Middle frontal gyrus (tissue), 1 donor: ENCODE measurements at regions not wholly inside any gene's neighbourhood (a gene's known extent, or its start where the extent isn't known, plus 50 kb on each side); places are given as distances from the start of the nearest gene placed in this dataset.
"Not testable (repeated sequence)": the region's sequence is repeated elsewhere in the genome, so short reads cannot be mapped to it uniquely, and the experiment has no call there.

Experiments
- DNase-seq: peaks from one replicate; pipeline ENCODE4 v3.0.0-alpha.2; 2015; ENCODE audit warnings: low spot score; ENCODE audit errors: extremely low spot score

- no peak for DNase-seq
Observed at GRCh38 chr2:113341191-113341869, 62.6 kb upstream of the PAX8 start.

DNA sequence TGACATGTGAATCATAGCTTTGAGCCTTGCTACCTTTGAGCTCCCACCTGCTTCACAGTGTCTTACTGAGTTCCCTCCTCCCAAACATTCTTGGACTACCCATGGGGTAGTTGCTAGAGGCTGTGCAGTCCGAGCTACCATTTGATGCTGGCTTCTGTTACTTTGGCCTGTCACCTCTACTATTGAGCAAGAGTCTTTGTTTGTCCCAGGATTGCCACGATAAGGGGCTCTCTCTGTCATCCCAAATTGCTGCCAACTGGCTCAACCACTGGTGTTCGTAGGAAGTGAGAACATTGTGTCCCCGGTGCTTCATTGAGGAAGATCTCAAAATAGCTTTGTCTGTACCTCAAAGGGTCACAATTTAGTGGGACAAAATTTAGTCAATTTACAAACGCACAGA, 59.1 kb upstream of the PAX8 start:
- DNase-seq = no peak

DNA sequence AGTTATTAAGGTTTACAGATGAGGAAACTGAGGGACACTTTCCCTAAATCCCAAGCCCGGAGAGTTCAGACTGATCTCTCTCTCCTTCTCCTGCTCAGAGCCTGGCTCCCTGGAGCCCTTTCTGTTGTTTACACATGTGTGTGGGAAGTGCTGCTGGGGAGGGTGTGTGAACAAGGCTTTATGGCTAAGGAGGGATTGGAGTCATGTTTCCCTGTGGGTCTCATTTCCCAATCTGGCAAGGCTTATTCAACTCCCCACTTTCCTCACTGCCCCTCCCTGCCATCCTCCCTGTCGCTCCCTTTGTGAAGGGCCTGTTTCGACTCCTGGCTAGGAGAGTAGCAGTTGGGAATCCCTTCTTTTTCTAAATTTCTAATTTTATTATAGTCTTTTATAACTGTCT, 57.3 kb upstream of the PAX8 start:
- not testable (repeated sequence) for DNase-seq

DNA sequence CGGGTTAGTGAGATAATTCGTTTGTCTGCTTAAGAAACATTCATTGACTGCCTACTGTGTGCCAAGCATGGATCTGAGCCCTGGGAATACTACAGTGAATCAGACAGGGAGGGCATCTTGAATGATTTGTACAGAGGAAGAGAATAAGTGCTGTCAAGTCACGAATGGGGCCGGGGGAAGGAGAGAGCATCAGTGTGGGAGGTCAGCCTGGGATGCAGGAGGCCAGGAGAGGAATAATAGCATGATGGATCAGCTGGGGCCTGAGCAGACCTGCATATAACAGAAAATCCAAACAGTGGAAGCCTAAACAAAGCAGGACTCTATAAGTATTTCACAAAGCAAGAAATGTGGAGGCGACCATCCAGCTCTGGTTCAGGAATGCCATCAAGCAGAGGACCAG, 55.4 kb upstream of the PAX8 start:
- no peak for DNase-seq

DNA sequence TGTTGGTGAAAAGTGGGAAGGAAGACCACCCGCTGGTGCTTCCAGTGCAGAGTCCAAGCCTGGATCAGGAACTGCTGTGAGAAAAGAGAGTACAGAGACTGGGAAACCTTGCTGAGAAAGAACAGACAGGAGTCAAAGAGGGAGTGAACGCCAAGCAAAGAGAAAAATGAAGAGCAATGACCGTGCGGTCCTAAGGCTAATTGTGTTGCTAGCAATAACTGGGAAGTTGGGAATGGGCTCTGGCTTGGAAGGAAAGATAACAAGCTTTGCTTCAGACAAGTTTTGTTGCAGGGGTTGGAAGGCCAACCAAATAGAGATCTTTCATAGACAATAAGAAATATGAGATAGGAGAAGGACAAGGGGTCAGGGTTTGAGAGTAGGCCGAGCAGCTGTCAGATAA, 55.0 kb upstream of the PAX8 start:
- DNase-seq = not testable (repeated sequence)

GRCh38 chr2:113330060-113330767, 51.5 kb upstream of the PAX8 start:
- not testable (repeated sequence) for DNase-seq

DNA sequence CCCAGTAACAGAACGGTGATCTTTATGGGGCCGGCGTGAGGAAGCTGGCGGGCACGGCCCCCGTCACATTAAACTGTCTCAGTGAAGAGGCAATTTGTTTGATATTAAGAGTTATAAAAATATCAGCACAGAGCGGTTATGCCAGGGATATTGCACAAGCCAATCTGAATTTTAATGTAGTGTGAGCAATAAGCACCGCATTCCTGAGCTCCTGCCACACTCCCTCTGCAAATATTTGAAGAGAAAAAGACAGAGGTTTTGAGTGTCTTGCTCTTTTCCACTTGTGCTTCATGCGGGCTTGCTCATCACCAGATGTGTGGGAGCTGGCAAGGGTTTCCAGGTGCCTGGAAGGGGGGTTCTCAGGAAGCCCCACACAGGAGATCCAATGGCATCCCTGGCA, 50.3 kb upstream of the PAX8 start:
- DNase-seq = not testable (repeated sequence)

DNA sequence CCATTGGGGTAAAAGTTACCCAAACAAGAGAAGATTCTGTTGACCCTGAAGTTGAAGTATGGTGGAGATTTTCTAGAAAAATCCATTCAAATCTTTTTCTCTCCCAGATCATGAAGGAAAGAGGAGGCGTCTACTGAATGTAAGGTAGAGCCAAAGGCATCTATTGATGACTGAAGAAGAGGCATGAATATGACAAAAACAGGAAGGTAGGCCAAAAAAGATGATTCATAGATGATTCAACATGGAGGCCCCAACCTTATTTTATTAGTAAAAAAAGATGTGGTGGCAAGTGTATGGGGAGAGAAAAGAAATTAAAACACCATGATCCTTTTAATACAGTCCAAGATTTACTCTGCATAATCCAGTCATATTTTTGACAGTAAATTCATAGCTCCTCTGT, 49.9 kb upstream of the PAX8 start:
- not testable (repeated sequence) for DNase-seq
